Astrocyte (in vitro differentiated cells and primary cell): ENCODE measurements at regions not wholly inside any gene's neighbourhood (a gene's known extent, or its start where the extent isn't known, plus 50 kb on each side); places are given as distances from the start of the nearest gene placed in this dataset.
"Not testable (repeated sequence)": the region's sequence is repeated elsewhere in the genome, so short reads cannot be mapped to it uniquely, and the experiment has no call there.

Experiments used
- DNase-seq: peaks from one replicate; pipeline ENCODE4 v3.0.0-alpha.2; 2010; ENCODE audit warnings: low read depth
- FAIRE-seq: peaks from 2 replicates; lab custom pipeline; 2011; peaks lifted over from hg19 to GRCh38; lab: Jason Lieb, UNC
- H2AFZ ChIP-seq: 2 replicates; pipeline ENCODE4 v1.6.0; 2012; ENCODE audit warnings: low read depth, low read length, inconsistent platforms
- H3K27ac ChIP-seq: 2 replicates; pipeline ENCODE4 v1.5.1; 2011; ENCODE audit warnings: low read depth, low read length, inconsistent platforms
- H3K27me3 ChIP-seq: 2 replicates; pipeline ENCODE4 v1.6.0; 2011; ENCODE audit warnings: low read length, inconsistent platforms; ENCODE audit not compliant: insufficient read depth
- H3K36me3 ChIP-seq: 2 replicates; pipeline ENCODE4 v1.5.1; 2011; ENCODE audit warnings: low read length, inconsistent platforms; ENCODE audit not compliant: insufficient read depth
- H3K4me1 ChIP-seq: 2 replicates; pipeline ENCODE4 v1.5.1; 2011; ENCODE audit warnings: low read length, inconsistent platforms; ENCODE audit not compliant: insufficient read depth
- H3K4me2 ChIP-seq: 2 replicates; pipeline ENCODE4 v1.6.0; 2012; ENCODE audit warnings: low read length, inconsistent platforms
- H3K4me3 ChIP-seq: 2 replicates; pipeline ENCODE4 v1.5.1; 2011; ENCODE audit warnings: low read depth, mild to moderate bottlenecking, low read length, inconsistent platforms; ENCODE audit not compliant: insufficient read depth
- H3K79me2 ChIP-seq: 2 replicates; pipeline ENCODE4 v1.6.0; 2012; ENCODE audit warnings: mild to moderate bottlenecking, low read length, inconsistent platforms; ENCODE audit not compliant: insufficient read depth
- H3K9ac ChIP-seq: 2 replicates; pipeline ENCODE4 v1.6.0; 2012; ENCODE audit warnings: mild to moderate bottlenecking, low read length, inconsistent platforms
- H3K9me3 ChIP-seq: 2 replicates; pipeline ENCODE4 v1.5.1; 2012; ENCODE audit warnings: low read depth, mild to moderate bottlenecking, low read length, inconsistent platforms; ENCODE audit not compliant: insufficient read depth
- H4K20me1 ChIP-seq: 2 replicates; pipeline ENCODE4 v1.6.0; 2012; ENCODE audit warnings: low read length, inconsistent platforms; ENCODE audit not compliant: insufficient read depth
- H3K27ac Mint-ChIP-seq: one replicate; pipeline ENCODE4 v1.8.0; 2021; ENCODE audit warnings: mild to moderate bottlenecking, mixed read lengths; ENCODE audit not compliant: unreplicated experiment
- H3K27me3 Mint-ChIP-seq: one replicate; pipeline ENCODE4 v1.8.0; 2021; ENCODE audit warnings: low read depth, mixed read lengths; ENCODE audit not compliant: unreplicated experiment
- H3K36me3 Mint-ChIP-seq: one replicate; pipeline ENCODE4 v1.8.0; 2021; ENCODE audit warnings: low read depth, mixed read lengths; ENCODE audit not compliant: unreplicated experiment
- H3K4me1 Mint-ChIP-seq: one replicate; pipeline ENCODE4 v1.8.0; 2021; ENCODE audit warnings: low read depth, mixed read lengths; ENCODE audit not compliant: unreplicated experiment
- H3K4me3 Mint-ChIP-seq: one replicate; pipeline ENCODE4 v1.8.0; 2021; ENCODE audit warnings: mild to moderate bottlenecking, moderate library complexity, mixed read lengths; ENCODE audit not compliant: unreplicated experiment
- H3K9me3 Mint-ChIP-seq: one replicate; pipeline ENCODE4 v1.8.0; 2021; ENCODE audit warnings: mild to moderate bottlenecking, mixed read lengths; ENCODE audit not compliant: unreplicated experiment

- not testable (repeated sequence) for H3K27ac ChIP-seq, H3K4me1 ChIP-seq, H4K20me1 ChIP-seq, H3K27ac Mint-ChIP-seq, H3K79me2 ChIP-seq, H3K9me3 Mint-ChIP-seq, H3K4me3 ChIP-seq, H3K4me1 Mint-ChIP-seq, DNase-seq, FAIRE-seq, H3K9me3 ChIP-seq, H3K9ac ChIP-seq, H3K36me3 ChIP-seq, H3K27me3 Mint-ChIP-seq, H3K4me3 Mint-ChIP-seq, H3K36me3 Mint-ChIP-seq, H3K27me3 ChIP-seq, H2AFZ ChIP-seq, H3K4me2 ChIP-seq
These were observed 104.0 kb downstream of the LIMS3 start for GRCh38 chr2:110002502-110002901.

- not testable (repeated sequence) for H2AFZ ChIP-seq, H3K27ac Mint-ChIP-seq, H3K4me1 Mint-ChIP-seq, H3K79me2 ChIP-seq, H3K36me3 ChIP-seq, H3K9me3 ChIP-seq, H3K4me2 ChIP-seq, H3K9ac ChIP-seq, H3K4me1 ChIP-seq, H3K27me3 Mint-ChIP-seq, H4K20me1 ChIP-seq, H3K27ac ChIP-seq, H3K4me3 Mint-ChIP-seq, H3K36me3 Mint-ChIP-seq, DNase-seq, H3K9me3 Mint-ChIP-seq, H3K27me3 ChIP-seq, FAIRE-seq, H3K4me3 ChIP-seq
These were observed 102.2 kb downstream of the MALL start for GRCh38 chr2:110013388-110013787.

GRCh38 chr2:110016381-110017092, 99.1 kb downstream of the MALL start:
- not testable (repeated sequence) for H3K9ac ChIP-seq, H3K36me3 ChIP-seq, H3K4me1 ChIP-seq, H3K27ac ChIP-seq, DNase-seq, H3K4me3 Mint-ChIP-seq, H3K4me2 ChIP-seq, H2AFZ ChIP-seq, H3K27me3 ChIP-seq, H3K9me3 ChIP-seq, H3K36me3 Mint-ChIP-seq, H4K20me1 ChIP-seq, H3K4me3 ChIP-seq, H3K27me3 Mint-ChIP-seq, H3K79me2 ChIP-seq, H3K4me1 Mint-ChIP-seq, H3K9me3 Mint-ChIP-seq, H3K27ac Mint-ChIP-seq
- peak; percentile 13 for FAIRE-seq

GRCh38 chr2:110020269-110020668, 95.4 kb downstream of the MALL start:
- not testable (repeated sequence) for H3K4me3 ChIP-seq, H3K36me3 ChIP-seq, FAIRE-seq, H3K36me3 Mint-ChIP-seq, H3K4me1 ChIP-seq, H3K27ac ChIP-seq, H3K27me3 Mint-ChIP-seq, H3K4me1 Mint-ChIP-seq, H3K9me3 Mint-ChIP-seq, H3K4me3 Mint-ChIP-seq, H3K9me3 ChIP-seq, H3K9ac ChIP-seq, H2AFZ ChIP-seq, H3K79me2 ChIP-seq, DNase-seq, H3K27me3 ChIP-seq, H4K20me1 ChIP-seq, H3K27ac Mint-ChIP-seq, H3K4me2 ChIP-seq

DNA sequence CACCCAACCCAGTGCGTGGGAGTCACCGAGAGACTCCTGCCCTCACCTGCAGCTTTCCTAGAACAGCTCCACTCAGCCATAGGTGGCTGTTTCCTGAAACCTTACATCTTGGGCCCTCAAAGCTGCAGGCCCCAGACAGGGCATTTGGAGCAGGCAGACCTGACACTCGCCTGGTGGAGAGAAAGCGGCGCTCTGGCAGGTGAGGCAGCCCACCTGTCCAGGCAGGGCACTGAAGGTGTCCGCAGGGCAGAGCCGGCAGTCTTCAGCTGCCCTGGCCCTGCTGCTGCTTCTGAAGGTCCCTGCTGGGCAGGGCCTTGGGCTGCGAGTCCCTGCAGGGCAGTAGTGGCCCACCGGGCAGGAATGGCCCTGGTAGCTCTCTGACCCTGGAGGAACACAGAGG, 93.3 kb downstream of the MALL start:
- H3K79me2 ChIP-seq, H3K4me2 ChIP-seq, H4K20me1 ChIP-seq, H3K9me3 Mint-ChIP-seq, H3K27ac Mint-ChIP-seq, H3K27ac ChIP-seq, H3K4me3 Mint-ChIP-seq, H3K36me3 ChIP-seq, H3K9me3 ChIP-seq, H3K27me3 ChIP-seq, H3K4me3 ChIP-seq, H3K27me3 Mint-ChIP-seq, H3K4me1 Mint-ChIP-seq, H3K36me3 Mint-ChIP-seq, FAIRE-seq, DNase-seq, H3K4me1 ChIP-seq, H3K9ac ChIP-seq, H2AFZ ChIP-seq: not testable (repeated sequence)

DNA sequence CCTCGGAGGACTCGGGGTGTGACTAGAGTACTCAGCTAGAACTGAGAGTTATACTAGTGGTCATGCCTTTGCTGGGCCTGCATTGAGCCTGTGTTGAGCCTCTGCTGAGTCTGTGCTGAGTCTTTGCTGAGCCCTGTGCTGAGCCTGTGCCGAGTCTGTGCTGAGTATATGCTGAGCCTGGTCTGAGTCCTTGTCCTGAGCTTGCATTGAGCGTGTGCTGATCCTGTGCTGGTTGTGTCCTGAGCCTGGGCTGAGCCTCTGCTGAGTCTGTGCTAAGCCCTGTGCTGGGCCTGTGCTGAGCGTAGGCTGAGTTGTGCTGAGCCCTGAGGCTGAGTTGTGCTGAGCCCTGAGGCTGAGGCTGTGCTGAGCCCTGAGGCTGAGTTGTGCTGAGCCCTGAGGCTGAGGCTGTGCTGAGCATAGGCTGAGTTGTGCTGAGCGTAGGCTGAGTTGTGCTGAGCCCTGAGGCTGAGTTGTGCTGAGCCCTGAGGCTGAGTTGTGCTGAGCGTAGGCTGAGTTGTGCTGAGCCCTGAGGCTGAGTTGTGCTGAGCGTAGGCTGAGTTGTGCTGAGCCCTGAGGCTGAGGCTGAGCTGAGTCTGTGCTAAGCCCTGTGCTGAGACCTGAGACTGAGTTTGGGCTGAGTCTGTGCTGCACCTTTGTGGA, 89.4 kb downstream of the MALL start:
- not testable (repeated sequence) for H3K4me1 Mint-ChIP-seq, H4K20me1 ChIP-seq, H3K9ac ChIP-seq, H3K4me3 ChIP-seq, H3K27ac Mint-ChIP-seq, H3K27me3 ChIP-seq, H3K9me3 Mint-ChIP-seq, H3K4me1 ChIP-seq, H3K27ac ChIP-seq, H3K9me3 ChIP-seq, H3K4me2 ChIP-seq, H3K79me2 ChIP-seq, H3K27me3 Mint-ChIP-seq, H3K4me3 Mint-ChIP-seq, H2AFZ ChIP-seq, H3K36me3 ChIP-seq, FAIRE-seq, H3K36me3 Mint-ChIP-seq, DNase-seq
